ENCODE measurements at regions not wholly inside any gene's neighbourhood (a gene's known extent, or its start where the extent isn't known, plus 50 kb on each side); places are given as distances from the start of the nearest gene placed in this dataset.

GRCh38 chr2:133789743-133790142 lies 221.5 kb upstream of the NCKAP5 start:
- Mint-ChIP-seq H3K36me3 (ENCODE audit: insufficient read depth) (no peaks in the 10 kb centered on the region), H3K4me3 (no peak overlapping the region), H3K9me3 (peaks cover 10% of the 10 kb centered on the region), H3K27ac (ENCODE audit: low read depth) (no peak overlapping the region), H3K27me3 (peaks cover 27% of the 10 kb centered on the region), H3K4me1 (no peaks in the 10 kb centered on the region)
- ATAC-seq (replicated peaks; ENCODE audit: extremely low read depth, poor library complexity, severe bottlenecking) (no peak), DNase-seq (ENCODE audit: low spot score in 2 of 2) (no peak)

- no peak for DNase-seq (ENCODE audit: low spot score in 2 of 2)
- H3K9me3 Mint-ChIP-seq = peaks cover 10% of the 10 kb centered on the region
- H3K27ac Mint-ChIP-seq (ENCODE audit: low read depth) = no peak overlapping the region
- H3K27me3 Mint-ChIP-seq = peaks cover 27% of the 10 kb centered on the region
- no peak overlapping the region for H3K4me3 Mint-ChIP-seq
- H3K36me3 Mint-ChIP-seq (ENCODE audit: insufficient read depth) = no peaks in the 10 kb centered on the region
- H3K4me1 Mint-ChIP-seq = no peaks in the 10 kb centered on the region
- ATAC-seq (replicated peaks; ENCODE audit: extremely low read depth, poor library complexity, severe bottlenecking) = no peak
These were observed 222.4 kb upstream of the NCKAP5 start for GRCh38 chr2:133790711-133791110.

GRCh38 chr2:133791191-133791590 lies 222.9 kb upstream of the NCKAP5 start:
- Mint-ChIP-seq H3K9me3 (peaks cover 10% of the 10 kb centered on the region), H3K4me1 (no peaks in the 10 kb centered on the region), H3K4me3 (no peak overlapping the region), H3K27ac (ENCODE audit: low read depth) (no peak overlapping the region), H3K36me3 (ENCODE audit: insufficient read depth) (no peaks in the 10 kb centered on the region), H3K27me3 (peaks cover 27% of the 10 kb centered on the region)
- ATAC-seq (replicated peaks; ENCODE audit: extremely low read depth, poor library complexity, severe bottlenecking) (no peak), DNase-seq (ENCODE audit: low spot score in 2 of 2) (no peak)

DNA sequence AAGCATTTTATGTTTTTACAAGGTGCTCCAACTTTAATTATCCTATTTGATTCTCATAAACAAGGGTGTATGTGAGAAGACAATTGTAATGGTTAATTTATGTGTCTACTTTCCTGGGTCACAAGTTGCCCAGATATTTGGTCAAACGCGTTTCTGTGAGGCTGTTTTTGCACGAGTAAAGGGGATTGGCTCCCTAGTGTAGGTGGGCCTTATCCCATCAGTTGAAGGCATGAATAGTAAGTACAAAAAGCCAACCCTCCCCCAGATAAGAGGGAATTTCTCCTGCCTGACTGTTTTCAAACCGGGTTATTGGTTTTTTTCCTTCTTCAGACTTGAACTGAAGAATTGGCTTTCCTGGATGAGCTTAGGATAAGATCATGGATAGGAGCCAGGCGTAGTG lies 224.0 kb upstream of the NCKAP5 start:
- ATAC-seq (replicated peaks; ENCODE audit: extremely low read depth, poor library complexity, severe bottlenecking) = no peak

DNA sequence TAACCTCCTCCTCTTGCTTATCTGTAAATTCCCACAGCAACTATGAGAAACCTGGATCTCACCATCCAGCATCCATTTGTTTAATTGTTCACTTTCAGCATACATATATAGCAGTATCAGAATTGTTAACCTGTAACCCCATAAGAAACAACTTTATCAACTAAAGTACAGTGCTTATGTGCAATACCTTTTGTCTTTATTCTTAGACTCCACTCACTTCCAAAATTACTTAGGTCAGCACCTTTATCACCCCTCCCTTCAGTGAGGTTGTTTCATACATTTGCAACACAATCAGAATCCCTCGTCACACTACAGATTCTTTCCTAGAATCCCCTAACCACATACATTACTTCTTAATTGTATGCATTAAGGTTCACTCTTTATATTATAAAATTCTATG lies 225.9 kb upstream of the NCKAP5 start:
- Mint-ChIP-seq H3K27ac (ENCODE audit: low read depth) (no peak overlapping the region), H3K4me3 (no peak overlapping the region), H3K27me3 (peaks cover 27% of the 10 kb centered on the region)

More for the DNA sequence above, 224.0 kb upstream of the NCKAP5 start:
- peaks cover 10% of the 10 kb centered on the region for H3K9me3 Mint-ChIP-seq
- DNase-seq (ENCODE audit: low spot score in 2 of 2) = no peak
- no peaks in the 10 kb centered on the region for H3K4me1 Mint-ChIP-seq
- no peak overlapping the region for H3K27ac Mint-ChIP-seq (ENCODE audit: low read depth)
- H3K27me3 Mint-ChIP-seq = peaks cover 27% of the 10 kb centered on the region
- no peaks in the 10 kb centered on the region for H3K36me3 Mint-ChIP-seq (ENCODE audit: insufficient read depth)
- no peak overlapping the region for H3K4me3 Mint-ChIP-seq

GRCh38 chr2:133801946-133802345 lies 233.7 kb upstream of the NCKAP5 start:
- Mint-ChIP-seq H3K4me3 (no peak overlapping the region), H3K4me1 (no peaks in the 10 kb centered on the region), H3K27me3 (peaks cover 53% of the 10 kb centered on the region), H3K9me3 (peaks cover 6% of the 10 kb centered on the region), H3K36me3 (ENCODE audit: insufficient read depth) (no peaks in the 10 kb centered on the region), H3K27ac (ENCODE audit: low read depth) (no peak overlapping the region)
- ATAC-seq (replicated peaks; ENCODE audit: extremely low read depth, poor library complexity, severe bottlenecking) (no peak), DNase-seq (ENCODE audit: low spot score in 2 of 2) (no peak)

More for the DNA sequence above, 225.9 kb upstream of the NCKAP5 start:
- DNase-seq (ENCODE audit: low spot score in 2 of 2) (no peak), ATAC-seq (replicated peaks; ENCODE audit: extremely low read depth, poor library complexity, severe bottlenecking) (no peak)
- peaks cover 15% of the 10 kb centered on the region for H3K9me3 Mint-ChIP-seq
- no peaks in the 10 kb centered on the region for H3K36me3 Mint-ChIP-seq (ENCODE audit: insufficient read depth)
- H3K4me1 Mint-ChIP-seq = no peaks in the 10 kb centered on the region

DNA sequence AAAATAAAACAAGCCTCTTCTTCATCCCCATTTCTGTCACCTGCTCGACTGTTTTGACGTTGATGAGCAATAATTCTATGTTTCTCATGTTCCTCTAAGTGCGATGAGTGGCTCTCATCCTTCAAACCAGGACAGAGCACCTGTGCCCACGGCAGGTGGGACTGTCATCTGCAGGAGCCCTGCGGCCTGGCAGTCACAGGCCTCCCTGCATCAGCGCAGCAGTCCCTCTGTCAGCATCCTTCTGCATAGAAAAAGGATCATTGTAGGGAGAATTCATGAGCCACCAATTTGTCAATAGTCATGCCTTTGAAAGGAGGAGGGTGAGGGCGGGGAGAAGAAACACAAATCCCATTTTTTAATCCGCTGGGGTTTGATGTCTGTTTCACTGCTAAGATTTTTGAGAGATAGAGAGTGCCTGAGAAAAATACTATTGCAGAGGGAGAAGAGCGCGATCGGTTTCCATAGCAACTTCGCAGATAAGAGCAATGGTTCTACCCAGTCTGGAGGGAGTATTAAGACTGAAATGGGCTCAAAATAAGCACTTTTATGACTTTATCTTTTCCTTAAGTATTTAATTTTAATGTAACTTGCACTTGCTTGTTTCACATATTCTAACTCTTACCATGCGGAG lies 234.3 kb upstream of the NCKAP5 start:
- H3K27ac Mint-ChIP-seq (ENCODE audit: low read depth) = no peak overlapping the region
- no peaks in the 10 kb centered on the region for H3K4me1 Mint-ChIP-seq

DNA sequence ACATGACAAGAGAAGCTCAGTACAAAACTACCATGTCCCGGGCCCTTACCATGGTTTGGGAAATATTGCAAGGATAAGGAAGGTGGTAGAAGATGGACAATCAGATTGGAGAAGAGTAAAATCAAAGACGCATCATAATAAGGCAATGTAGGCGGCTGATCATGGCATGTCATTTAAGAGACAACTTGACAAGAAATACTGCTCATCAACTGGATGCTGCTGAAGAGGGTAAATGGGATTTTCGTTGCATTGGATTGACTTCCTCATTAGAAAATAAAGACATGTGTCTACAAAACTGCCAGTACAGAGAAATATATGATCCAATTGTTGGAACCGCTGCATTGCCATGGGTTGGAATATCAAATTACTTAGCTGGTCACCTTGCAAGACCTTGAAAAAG lies 238.3 kb upstream of the NCKAP5 start:
- no peak overlapping the region for H3K4me3 Mint-ChIP-seq
- peaks cover 2% of the 10 kb centered on the region for H3K36me3 Mint-ChIP-seq (ENCODE audit: insufficient read depth)
- ATAC-seq (replicated peaks; ENCODE audit: extremely low read depth, poor library complexity, severe bottlenecking) (no peak), DNase-seq (ENCODE audit: low spot score in 2 of 2) (no peak)
- H3K27ac Mint-ChIP-seq (ENCODE audit: low read depth) = no peak overlapping the region
- peaks cover 24% of the 10 kb centered on the region for H3K9me3 Mint-ChIP-seq
- H3K4me1 Mint-ChIP-seq = no peaks in the 10 kb centered on the region
- H3K27me3 Mint-ChIP-seq = peaks cover 44% of the 10 kb centered on the region

More for the DNA sequence above, 234.3 kb upstream of the NCKAP5 start:
- Mint-ChIP-seq H3K27me3 (peaks cover 53% of the 10 kb centered on the region), H3K4me3 (no peak overlapping the region), H3K36me3 (ENCODE audit: insufficient read depth) (no peaks in the 10 kb centered on the region), H3K9me3 (peaks cover 6% of the 10 kb centered on the region)
- ATAC-seq (replicated peaks; ENCODE audit: extremely low read depth, poor library complexity, severe bottlenecking) (no peak), DNase-seq (ENCODE audit: low spot score in 2 of 2) (no peak)

- ATAC-seq (replicated peaks; ENCODE audit: extremely low read depth, poor library complexity, severe bottlenecking) = no peak
- peaks cover 27% of the 10 kb centered on the region for H3K9me3 Mint-ChIP-seq
- peaks cover 30% of the 10 kb centered on the region for H3K27me3 Mint-ChIP-seq
- H3K27ac Mint-ChIP-seq (ENCODE audit: low read depth) = no peak overlapping the region
- no peak for DNase-seq (ENCODE audit: low spot score in 2 of 2)
- H3K36me3 Mint-ChIP-seq (ENCODE audit: insufficient read depth) = peaks cover 5% of the 10 kb centered on the region
- no peaks in the 10 kb centered on the region for H3K4me1 Mint-ChIP-seq
- no peak overlapping the region for H3K4me3 Mint-ChIP-seq
These were observed 241.2 kb upstream of the NCKAP5 start for GRCh38 chr2:133809485-133809884.

DNA sequence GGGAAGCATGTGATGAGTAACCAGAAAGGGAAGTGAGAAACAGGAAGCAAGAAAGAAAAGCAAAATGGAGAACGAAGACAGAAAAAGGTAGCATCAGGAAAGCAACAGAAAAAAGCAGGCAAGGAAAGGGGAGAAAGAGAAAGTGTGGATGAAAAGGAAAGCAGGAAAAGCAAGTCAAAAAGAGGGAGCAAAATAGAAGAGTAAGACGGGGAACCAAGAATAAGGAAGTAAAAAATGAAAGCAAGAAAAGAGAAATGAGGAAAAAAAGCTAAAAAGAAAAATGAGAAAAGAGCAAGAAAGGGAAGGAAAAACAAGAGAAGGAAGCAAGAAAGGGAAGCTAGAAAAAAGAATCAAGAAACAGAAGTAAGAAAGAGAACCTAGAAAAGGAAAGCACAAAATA lies 242.3 kb upstream of the NCKAP5 start:
- peaks cover 27% of the 10 kb centered on the region for H3K9me3 Mint-ChIP-seq
- no peak for DNase-seq (ENCODE audit: low spot score in 2 of 2)
- peaks cover 5% of the 10 kb centered on the region for H3K36me3 Mint-ChIP-seq (ENCODE audit: insufficient read depth)
- no peak overlapping the region for H3K4me3 Mint-ChIP-seq
- H3K4me1 Mint-ChIP-seq = no peaks in the 10 kb centered on the region
- no peak overlapping the region for H3K27ac Mint-ChIP-seq (ENCODE audit: low read depth)
- peaks cover 19% of the 10 kb centered on the region for H3K27me3 Mint-ChIP-seq
- ATAC-seq (replicated peaks; ENCODE audit: extremely low read depth, poor library complexity, severe bottlenecking) = no peak

- ATAC-seq (replicated peaks; ENCODE audit: extremely low read depth, poor library complexity, severe bottlenecking) = no peak
- Mint-ChIP-seq H3K9me3 (peaks cover 27% of the 10 kb centered on the region), H3K36me3 (ENCODE audit: insufficient read depth) (peaks cover 5% of the 10 kb centered on the region), H3K27ac (ENCODE audit: low read depth) (no peak overlapping the region), H3K27me3 (peaks cover 10% of the 10 kb centered on the region), H3K4me1 (no peaks in the 10 kb centered on the region), H3K4me3 (no peak overlapping the region)
- DNase-seq (ENCODE audit: low spot score in 2 of 2) = no peak
These were observed 243.3 kb upstream of the NCKAP5 start for GRCh38 chr2:133811409-133812125.

DNA sequence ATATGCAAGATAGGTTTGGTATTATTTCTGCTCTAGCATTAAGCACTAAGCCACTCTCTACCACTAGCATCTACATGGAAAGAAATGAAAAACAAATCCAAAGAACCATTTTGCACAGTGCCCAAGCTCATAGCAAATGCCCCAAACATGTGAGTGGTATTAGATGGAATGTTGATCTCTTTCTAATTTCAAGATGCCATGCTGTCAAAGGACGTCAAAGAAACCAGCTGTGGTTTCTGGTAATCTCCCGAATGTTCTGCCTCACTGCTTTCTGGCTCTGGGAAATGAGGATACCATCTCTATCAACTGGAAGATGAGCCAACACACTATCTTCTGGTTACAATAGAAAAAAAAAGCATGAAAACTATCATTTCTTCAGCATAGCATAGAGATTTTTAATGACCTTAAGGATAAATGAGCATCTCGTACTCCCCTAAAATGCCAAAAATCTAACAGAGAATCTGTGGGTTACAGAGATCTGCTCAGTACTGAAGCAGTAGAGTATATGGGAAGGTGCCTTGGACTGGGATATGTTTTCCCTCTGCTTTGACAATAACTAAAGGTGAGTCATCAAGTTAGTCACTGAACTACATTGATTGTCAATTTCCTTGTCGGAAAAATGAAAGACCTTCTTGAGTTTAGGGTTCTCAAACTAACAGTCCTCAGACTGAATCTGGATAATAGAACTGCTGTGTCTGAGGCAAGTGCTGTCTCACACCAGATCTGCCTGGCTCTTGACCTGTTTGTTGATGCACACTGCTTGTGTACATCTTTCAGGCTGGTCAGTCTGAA lies 244.8 kb upstream of the NCKAP5 start:
- H3K27me3 Mint-ChIP-seq = peaks cover 10% of the 10 kb centered on the region
- peaks cover 27% of the 10 kb centered on the region for H3K9me3 Mint-ChIP-seq
- H3K36me3 Mint-ChIP-seq (ENCODE audit: insufficient read depth) = peaks cover 5% of the 10 kb centered on the region
- DNase-seq (ENCODE audit: low spot score in 2 of 2) (no peak), ATAC-seq (replicated peaks; ENCODE audit: extremely low read depth, poor library complexity, severe bottlenecking) (no peak)
- H3K4me3 Mint-ChIP-seq = no peak overlapping the region
- H3K27ac Mint-ChIP-seq (ENCODE audit: low read depth) = no peak overlapping the region
- no peaks in the 10 kb centered on the region for H3K4me1 Mint-ChIP-seq

GRCh38 chr2:133814890-133815289 lies 246.6 kb upstream of the NCKAP5 start:
- Mint-ChIP-seq H3K4me3 (no peak overlapping the region), H3K27me3 (peaks cover 7% of the 10 kb centered on the region), H3K27ac (ENCODE audit: low read depth) (no peak overlapping the region), H3K9me3 (peaks cover 16% of the 10 kb centered on the region), H3K36me3 (ENCODE audit: insufficient read depth) (peaks cover 5% of the 10 kb centered on the region), H3K4me1 (no peaks in the 10 kb centered on the region)
- no peak for ATAC-seq (replicated peaks; ENCODE audit: extremely low read depth, poor library complexity, severe bottlenecking)
- no peak for DNase-seq (ENCODE audit: low spot score in 2 of 2)

Measured in central memory CD8-positive, alpha-beta T cell (primary cell).